ENCODE measurements at regions not wholly inside any gene's neighbourhood (a gene's known extent, or its start where the extent isn't known, plus 50 kb on each side); places are given as distances from the start of the nearest gene placed in this dataset.

DNA sequence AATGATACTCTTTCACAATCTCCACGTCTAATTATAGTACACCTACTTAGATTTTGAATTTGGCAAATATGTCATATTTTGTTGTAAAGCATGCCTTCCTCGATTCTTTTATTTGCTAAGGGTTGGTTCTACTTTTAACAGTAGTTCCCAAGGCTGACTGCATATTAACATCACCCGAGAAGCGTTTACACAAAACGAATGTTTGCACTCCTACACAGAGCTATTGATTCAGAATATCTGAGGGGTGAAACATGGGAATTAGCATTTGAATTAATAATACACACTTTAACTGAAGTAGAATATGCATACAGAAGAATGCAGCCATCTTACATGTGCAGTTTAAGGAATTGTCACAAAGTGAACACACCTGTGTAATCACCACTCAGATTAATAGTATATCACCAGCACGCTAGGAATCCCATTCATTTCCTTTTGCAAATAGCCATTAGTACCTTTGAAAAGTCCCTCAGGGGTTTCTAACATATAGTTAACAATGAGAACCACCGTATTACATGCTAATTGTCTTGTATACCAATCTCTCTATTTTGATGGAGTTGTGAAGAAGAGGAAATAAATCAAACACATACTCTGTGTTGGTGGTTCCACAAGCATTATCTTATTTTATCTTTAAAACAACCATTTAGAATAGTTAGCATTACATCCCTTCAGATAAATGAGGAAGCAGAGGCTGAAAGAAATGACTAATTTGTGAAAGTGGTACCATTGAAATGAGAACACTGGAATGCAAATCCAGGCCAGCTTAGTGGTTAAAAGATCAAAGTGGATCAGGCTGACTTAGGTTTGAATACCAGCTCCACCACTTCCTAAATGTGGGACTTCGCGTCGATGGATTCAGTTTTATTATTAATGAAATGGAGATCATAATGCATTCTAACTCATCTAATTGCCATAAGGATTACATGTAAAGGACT lies 317.6 kb downstream of the HDGFL1 start:
- no peak overlapping the region for H3K4me3 ChIP-seq (ENCODE audit: low read depth, low read length)
- no peaks in the 10 kb centered on the region for H3K27me3 ChIP-seq (ENCODE audit: control insufficient read depth, insufficient read depth, low read length)
- no peak for DNase-seq (ENCODE audit: low read depth)
- TF ChIP-seq, protein P1, sequence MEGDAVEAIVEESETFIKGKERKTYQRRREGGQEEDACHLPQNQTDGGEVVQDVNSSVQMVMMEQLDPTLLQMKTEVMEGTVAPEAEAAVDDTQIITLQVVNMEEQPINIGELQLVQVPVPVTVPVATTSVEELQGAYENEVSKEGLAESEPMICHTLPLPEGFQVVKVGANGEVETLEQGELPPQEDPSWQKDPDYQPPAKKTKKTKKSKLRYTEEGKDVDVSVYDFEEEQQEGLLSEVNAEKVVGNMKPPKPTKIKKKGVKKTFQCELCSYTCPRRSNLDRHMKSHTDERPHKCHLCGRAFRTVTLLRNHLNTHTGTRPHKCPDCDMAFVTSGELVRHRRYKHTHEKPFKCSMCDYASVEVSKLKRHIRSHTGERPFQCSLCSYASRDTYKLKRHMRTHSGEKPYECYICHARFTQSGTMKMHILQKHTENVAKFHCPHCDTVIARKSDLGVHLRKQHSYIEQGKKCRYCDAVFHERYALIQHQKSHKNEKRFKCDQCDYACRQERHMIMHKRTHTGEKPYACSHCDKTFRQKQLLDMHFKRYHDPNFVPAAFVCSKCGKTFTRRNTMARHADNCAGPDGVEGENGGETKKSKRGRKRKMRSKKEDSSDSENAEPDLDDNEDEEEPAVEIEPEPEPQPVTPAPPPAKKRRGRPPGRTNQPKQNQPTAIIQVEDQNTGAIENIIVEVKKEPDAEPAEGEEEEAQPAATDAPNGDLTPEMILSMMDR (IDR thresholded peaks at IDR 0.05; ENCODE audit: insufficient read depth, low read length, poor library complexity, severe bottlenecking) = no peak
- H3K36me3 ChIP-seq (ENCODE audit: control insufficient read depth, insufficient read depth, low read length) = no peaks in the 10 kb centered on the region

DNA sequence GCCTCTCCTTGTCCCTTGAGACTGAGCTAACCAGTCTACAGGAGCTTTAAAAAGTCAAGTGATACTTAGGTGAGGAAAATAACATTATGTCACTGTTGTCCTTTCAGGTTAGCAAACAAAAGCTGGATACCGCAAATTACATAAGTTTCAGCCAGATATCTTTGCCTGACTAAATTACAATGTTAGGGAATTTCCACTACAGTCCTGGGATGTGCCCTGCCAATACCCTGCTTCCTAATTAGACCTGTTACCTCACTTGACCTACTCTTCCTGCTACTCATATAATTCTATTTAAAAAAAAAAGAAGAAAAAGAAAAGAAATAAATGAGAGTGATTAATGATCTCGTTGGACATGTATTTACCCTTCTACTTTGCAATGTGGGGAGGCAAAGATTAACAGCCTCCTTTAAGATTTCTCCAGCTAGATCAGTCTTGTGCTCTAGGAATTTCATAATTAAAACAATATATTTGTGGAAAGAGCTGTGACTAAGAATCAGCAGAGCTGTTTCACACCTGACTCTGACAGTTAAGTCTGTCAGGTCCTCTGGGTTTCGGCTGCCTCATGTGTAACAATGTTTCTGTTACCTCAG lies 318.9 kb downstream of the HDGFL1 start:
- DNase-seq (ENCODE audit: low read depth) = peak; percentile 53
- Histone ChIP-seq H3K27me3 (ENCODE audit: control insufficient read depth, insufficient read depth, low read length) (no peaks in the 10 kb centered on the region), H3K4me3 (ENCODE audit: low read depth, low read length) (no peak overlapping the region), H3K36me3 (ENCODE audit: control insufficient read depth, insufficient read depth, low read length) (no peaks in the 10 kb centered on the region)
- TF ChIP-seq, protein P1 (IDR thresholded peaks at IDR 0.05; ENCODE audit: insufficient read depth, low read length, poor library complexity, severe bottlenecking) = no peak

DNA sequence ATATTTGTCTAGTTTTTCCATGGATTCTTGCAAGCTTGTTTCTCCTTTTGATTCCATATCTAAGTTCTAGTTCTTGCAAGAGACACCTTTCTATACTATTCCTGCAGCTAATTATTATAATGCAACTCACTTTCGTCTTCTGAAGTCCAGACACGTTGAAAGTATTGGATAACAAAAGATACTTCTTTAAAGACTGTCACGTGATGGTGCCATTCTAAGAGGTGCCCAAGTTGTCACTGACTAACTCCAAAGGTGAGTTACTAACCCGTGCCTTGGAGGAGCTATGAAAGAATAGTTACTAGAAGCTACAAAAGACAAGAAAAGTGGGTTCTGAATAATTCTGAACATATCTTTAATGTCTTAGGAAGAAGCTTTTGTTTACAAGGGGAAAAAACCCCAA lies 322.6 kb downstream of the HDGFL1 start:
- H3K27me3 ChIP-seq (ENCODE audit: control insufficient read depth, insufficient read depth, low read length) = no peaks in the 10 kb centered on the region
- TF ChIP-seq, protein P1 (IDR thresholded peaks at IDR 0.05; ENCODE audit: insufficient read depth, low read length, poor library complexity, severe bottlenecking) = no peak
- no peaks in the 10 kb centered on the region for H3K36me3 ChIP-seq (ENCODE audit: control insufficient read depth, insufficient read depth, low read length)
- no peak for DNase-seq (ENCODE audit: low read depth)
- H3K4me3 ChIP-seq (ENCODE audit: low read depth, low read length) = no peak overlapping the region

DNA sequence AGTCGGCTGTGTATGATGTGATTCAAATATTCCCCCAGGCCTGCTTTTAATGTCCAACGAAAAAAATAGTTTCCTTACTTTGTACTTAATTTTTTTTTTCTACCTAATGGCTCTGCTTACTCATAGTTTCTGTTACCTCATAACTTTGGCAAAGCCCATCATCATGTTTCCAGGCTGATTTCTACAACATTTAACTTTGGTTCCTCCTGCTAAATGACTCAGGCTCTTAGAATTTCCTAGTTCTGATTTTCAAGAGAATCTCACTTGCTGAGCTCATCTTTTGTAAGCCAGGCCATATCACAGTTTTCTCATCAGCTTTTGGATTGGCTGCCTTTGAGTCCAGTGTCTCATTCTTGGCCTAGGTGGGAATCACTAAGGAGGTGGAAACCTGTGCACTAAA lies 323.1 kb downstream of the HDGFL1 start:
- Histone ChIP-seq H3K27me3 (ENCODE audit: control insufficient read depth, insufficient read depth, low read length) (no peaks in the 10 kb centered on the region), H3K4me3 (ENCODE audit: low read depth, low read length) (no peak overlapping the region), H3K36me3 (ENCODE audit: control insufficient read depth, insufficient read depth, low read length) (no peaks in the 10 kb centered on the region)
- DNase-seq (ENCODE audit: low read depth) = peak; percentile 95
- TF ChIP-seq, protein P1 (IDR thresholded peaks at IDR 0.05; ENCODE audit: insufficient read depth, low read length, poor library complexity, severe bottlenecking) = no peak

DNA sequence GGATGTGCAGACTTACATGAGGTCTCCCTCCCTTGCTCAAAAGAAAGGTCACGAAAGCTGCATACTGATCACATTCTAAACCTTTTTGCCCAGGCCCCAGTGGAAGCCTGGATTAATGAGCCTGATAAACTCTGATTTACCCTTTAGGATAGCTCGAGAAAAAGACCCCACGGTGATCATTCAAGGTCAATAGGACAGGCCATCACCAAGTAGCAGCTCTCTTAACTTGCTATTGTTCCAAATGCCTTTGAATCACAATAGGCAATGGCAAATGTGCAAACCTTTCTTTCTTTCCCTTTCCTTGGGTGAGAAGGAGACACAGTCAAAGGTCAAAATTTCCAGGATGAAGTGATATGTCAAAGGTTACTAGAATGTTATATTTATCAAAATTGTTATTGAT lies 327.3 kb downstream of the HDGFL1 start:
- Histone ChIP-seq H3K27me3 (ENCODE audit: control insufficient read depth, insufficient read depth, low read length) (no peaks in the 10 kb centered on the region), H3K36me3 (ENCODE audit: control insufficient read depth, insufficient read depth, low read length) (no peaks in the 10 kb centered on the region), H3K4me3 (ENCODE audit: low read depth, low read length) (no peak overlapping the region)
- TF ChIP-seq, protein P1 (IDR thresholded peaks at IDR 0.05; ENCODE audit: insufficient read depth, low read length, poor library complexity, severe bottlenecking) = no peak
- DNase-seq (ENCODE audit: low read depth) = no peak

Measured in kidney epithelial cell (primary cell).